ENCODE measurements at regions not wholly inside any gene's neighbourhood (a gene's known extent, or its start where the extent isn't known, plus 50 kb on each side); places are given as distances from the start of the nearest gene placed in this dataset.

DNA sequence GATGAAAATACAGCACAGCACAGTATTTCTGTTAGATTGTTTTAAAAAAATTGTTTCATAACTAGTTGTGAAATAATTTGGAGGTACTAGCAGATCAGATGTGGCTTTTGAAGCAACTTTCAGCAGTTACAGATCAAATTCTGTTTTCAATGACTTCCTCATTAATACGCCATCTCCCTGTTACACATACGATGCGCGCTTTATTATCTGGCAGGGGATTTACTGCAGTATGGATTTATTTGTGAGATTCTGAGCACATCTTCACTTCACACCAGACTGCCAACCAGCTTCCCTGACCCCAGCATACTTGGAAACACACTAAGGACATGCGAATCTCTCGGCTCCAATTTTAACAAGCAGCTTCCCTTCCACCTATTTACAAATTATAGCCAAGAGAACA is 235.5 kb upstream of the DIAPH2 start:
- TF ChIP-seq, protein P1, sequence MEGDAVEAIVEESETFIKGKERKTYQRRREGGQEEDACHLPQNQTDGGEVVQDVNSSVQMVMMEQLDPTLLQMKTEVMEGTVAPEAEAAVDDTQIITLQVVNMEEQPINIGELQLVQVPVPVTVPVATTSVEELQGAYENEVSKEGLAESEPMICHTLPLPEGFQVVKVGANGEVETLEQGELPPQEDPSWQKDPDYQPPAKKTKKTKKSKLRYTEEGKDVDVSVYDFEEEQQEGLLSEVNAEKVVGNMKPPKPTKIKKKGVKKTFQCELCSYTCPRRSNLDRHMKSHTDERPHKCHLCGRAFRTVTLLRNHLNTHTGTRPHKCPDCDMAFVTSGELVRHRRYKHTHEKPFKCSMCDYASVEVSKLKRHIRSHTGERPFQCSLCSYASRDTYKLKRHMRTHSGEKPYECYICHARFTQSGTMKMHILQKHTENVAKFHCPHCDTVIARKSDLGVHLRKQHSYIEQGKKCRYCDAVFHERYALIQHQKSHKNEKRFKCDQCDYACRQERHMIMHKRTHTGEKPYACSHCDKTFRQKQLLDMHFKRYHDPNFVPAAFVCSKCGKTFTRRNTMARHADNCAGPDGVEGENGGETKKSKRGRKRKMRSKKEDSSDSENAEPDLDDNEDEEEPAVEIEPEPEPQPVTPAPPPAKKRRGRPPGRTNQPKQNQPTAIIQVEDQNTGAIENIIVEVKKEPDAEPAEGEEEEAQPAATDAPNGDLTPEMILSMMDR (IDR thresholded peaks at IDR 0.05): no peak
- no peak for TF ChIP-seq POLR2A (IDR thresholded peaks at IDR 0.05)
